Colonic mucosa (tissue), 4 donors: ENCODE measurements at regions not wholly inside any gene's neighbourhood (a gene's known extent, or its start where the extent isn't known, plus 50 kb on each side); places are given as distances from the start of the nearest gene placed in this dataset.

ENCODE experiments used
- DNase-seq: peaks from one replicate; pipeline ENCODE4 v3.0.0-alpha.2; 2020
- H3K27ac ChIP-seq: fragments of 200-600 bp; one replicate; pipeline ENCODE4 v1.8.0; 2021
- H3K27me3 ChIP-seq: fragments of 200-600 bp; one replicate; pipeline ENCODE4 v1.8.0; 2021
- H3K36me3 ChIP-seq: fragments of 200-600 bp; one replicate; pipeline ENCODE4 v1.8.0; 2021
- H3K4me1 ChIP-seq: fragments of 200-600 bp; one replicate; pipeline ENCODE4 v1.8.0; 2021; ENCODE audit warnings: mild to moderate bottlenecking
- H3K4me3 ChIP-seq: fragments of 200-600 bp; one replicate; pipeline ENCODE4 v1.8.0; 2021
- H3K9ac ChIP-seq, 2 donors: one replicate each; pipeline ENCODE4 v1.7.0; 2013; ENCODE audit warnings: control low read depth in 2 of 2, low read depth in 2 of 2, low read length in 2 of 2
- H3K9me3 ChIP-seq: fragments of 200-600 bp; one replicate; pipeline ENCODE4 v1.8.0; 2021
- intact Hi-C: fragments of 100-400 bp; cut with DNase I; formaldehyde crosslinking; loops from one replicate; pipeline ENCODE4 v1.14.1; 2022
- TF ChIP-seq, protein P1 (sequence below): fragments of 200-600 bp; IDR thresholded peaks from one replicate; pipeline ENCODE4 v1.8.0; 2022; ENCODE audit warnings: antibody characterized with exemption, mild to moderate bottlenecking
- donor health status: healthy.
- donor health status: DM: no; HTN: no; CAD: no.
- donor health status: DM: no; HTN: no; CAD: no.

DNA sequence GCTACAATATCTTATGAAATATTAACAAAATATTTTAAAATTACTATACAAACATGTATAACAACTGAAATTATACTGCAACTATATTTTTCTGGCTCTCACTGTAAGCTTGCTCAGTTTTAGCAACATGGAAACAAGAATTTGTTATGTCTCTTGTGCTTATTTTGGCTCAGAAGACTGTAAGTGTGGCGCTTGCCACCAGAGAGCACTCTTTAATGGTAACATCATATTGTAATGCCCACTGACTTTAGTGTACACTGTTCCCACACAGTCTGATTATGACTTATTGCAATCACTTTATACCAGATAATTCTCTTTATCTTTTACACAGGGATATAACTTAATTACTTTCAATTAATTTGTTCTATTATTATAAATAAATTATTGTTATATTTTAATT lies 1500.6 kb upstream of the TMEFF2 start:
- intact Hi-C loops = no loop called here
- Histone ChIP-seq H3K9ac (no peak overlapping the region), H3K36me3 (no peaks in the 10 kb centered on the region), H3K4me3 (no peak overlapping the region), H3K4me1 (no peaks in the 10 kb centered on the region), H3K9me3 (no peaks in the 10 kb centered on the region), H3K27ac (no peak overlapping the region), H3K27me3 (no peaks in the 10 kb centered on the region)
- TF ChIP-seq, protein P1, sequence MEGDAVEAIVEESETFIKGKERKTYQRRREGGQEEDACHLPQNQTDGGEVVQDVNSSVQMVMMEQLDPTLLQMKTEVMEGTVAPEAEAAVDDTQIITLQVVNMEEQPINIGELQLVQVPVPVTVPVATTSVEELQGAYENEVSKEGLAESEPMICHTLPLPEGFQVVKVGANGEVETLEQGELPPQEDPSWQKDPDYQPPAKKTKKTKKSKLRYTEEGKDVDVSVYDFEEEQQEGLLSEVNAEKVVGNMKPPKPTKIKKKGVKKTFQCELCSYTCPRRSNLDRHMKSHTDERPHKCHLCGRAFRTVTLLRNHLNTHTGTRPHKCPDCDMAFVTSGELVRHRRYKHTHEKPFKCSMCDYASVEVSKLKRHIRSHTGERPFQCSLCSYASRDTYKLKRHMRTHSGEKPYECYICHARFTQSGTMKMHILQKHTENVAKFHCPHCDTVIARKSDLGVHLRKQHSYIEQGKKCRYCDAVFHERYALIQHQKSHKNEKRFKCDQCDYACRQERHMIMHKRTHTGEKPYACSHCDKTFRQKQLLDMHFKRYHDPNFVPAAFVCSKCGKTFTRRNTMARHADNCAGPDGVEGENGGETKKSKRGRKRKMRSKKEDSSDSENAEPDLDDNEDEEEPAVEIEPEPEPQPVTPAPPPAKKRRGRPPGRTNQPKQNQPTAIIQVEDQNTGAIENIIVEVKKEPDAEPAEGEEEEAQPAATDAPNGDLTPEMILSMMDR = no peak
- DNase-seq = no peak

DNA sequence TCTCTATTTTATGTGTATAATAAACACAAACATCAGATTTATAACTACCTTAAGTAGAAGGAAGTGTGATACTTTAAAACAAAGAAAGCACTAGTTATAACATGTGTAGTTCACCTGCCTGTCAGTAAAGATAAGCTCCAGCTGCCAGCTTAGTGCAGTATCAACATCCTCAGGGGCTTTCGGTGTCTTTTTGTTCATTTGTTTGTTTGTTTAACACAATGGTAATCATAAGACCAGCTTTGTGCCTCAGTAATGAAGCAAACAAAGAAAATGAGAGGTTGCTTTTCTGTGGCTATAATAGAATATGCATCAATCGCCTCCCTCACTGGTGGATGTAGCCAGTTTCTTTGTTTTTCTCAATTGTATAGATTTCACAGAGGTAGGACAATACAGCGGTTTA lies 1499.0 kb upstream of the TMEFF2 start:
- H3K36me3 ChIP-seq = no peaks in the 10 kb centered on the region
- no peak overlapping the region for H3K4me3 ChIP-seq
- no peaks in the 10 kb centered on the region for H3K4me1 ChIP-seq
- DNase-seq = no peak
- no peaks in the 10 kb centered on the region for H3K9me3 ChIP-seq
- no peak overlapping the region for H3K27ac ChIP-seq
- TF ChIP-seq, protein P1 = no peak
- no peaks in the 10 kb centered on the region for H3K27me3 ChIP-seq
- intact Hi-C loops = no loop called here
- no peak overlapping the region for H3K9ac ChIP-seq

DNA sequence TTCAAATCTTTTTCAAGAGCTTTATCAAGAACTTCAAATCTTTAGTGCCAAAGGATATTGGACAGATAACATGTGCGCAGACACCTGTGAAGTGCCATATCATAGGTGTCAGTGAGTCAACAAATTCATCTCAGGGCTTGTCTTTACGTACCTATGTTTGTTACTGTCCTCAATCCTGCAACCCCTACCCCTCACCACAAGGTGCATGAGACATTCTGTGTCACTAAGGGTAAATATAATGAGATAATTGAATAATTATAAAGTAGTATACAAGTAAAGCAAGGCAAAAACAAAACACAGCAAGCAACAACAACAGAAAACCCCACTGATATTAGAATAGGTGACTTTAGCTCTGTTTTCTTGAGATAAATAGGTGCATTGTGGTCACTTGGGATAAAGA lies 1495.8 kb upstream of the TMEFF2 start:
- no peaks in the 10 kb centered on the region for H3K4me1 ChIP-seq
- intact Hi-C loops = no loop called here
- no peak overlapping the region for H3K9ac ChIP-seq
- no peak for DNase-seq
- TF ChIP-seq, protein P1 = no peak
- no peak overlapping the region for H3K27ac ChIP-seq
- no peaks in the 10 kb centered on the region for H3K27me3 ChIP-seq
- H3K4me3 ChIP-seq = no peak overlapping the region
- no peaks in the 10 kb centered on the region for H3K36me3 ChIP-seq
- no peaks in the 10 kb centered on the region for H3K9me3 ChIP-seq

DNA sequence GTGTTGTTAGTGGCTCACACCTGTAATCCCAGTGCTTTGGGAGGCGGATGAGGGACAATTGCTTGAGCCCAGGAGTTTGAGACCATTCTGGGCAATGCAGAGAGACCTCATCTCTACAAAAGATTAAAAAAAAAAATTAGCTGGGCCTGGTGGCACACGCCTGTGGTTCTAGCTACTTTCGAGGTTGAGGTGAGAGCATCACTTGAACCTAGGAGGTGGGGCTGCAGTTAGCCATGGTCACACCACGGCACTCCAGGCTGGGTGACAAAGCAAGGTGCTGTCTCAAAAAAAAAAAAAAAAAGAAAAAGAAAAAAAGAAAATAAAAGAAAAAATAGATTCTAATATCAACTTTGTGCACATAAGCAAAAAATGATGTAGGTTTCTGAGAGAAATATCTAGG lies 1492.5 kb upstream of the TMEFF2 start:
- no peaks in the 10 kb centered on the region for H3K9me3 ChIP-seq
- no peak overlapping the region for H3K9ac ChIP-seq
- H3K27ac ChIP-seq = no peak overlapping the region
- no peaks in the 10 kb centered on the region for H3K27me3 ChIP-seq
- intact Hi-C loops = no loop called here
- H3K36me3 ChIP-seq = no peaks in the 10 kb centered on the region
- TF ChIP-seq, protein P1 = no peak
- no peaks in the 10 kb centered on the region for H3K4me1 ChIP-seq
- no peak for DNase-seq
- H3K4me3 ChIP-seq = no peak overlapping the region

DNA sequence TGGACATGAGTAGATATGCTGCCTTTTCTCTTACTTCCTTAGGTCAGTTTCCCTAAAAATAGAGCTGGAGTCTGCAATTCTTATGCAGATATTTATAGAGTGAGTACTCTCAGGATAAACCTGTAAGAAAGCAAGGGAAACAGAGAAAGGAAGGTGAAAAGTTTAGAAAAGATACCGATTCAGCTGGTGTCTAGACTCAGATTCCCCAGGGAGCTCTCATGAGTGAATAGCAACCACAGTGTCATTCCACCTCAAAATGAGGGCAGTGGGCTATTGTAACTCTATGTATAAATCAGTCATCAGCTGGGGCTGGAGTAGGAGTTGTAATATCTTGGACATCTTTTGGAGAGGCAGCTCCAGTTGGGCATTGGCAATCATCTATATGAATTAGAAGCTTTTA lies 1485.1 kb upstream of the TMEFF2 start:
- no peak overlapping the region for H3K4me3 ChIP-seq
- no peaks in the 10 kb centered on the region for H3K36me3 ChIP-seq
- no peaks in the 10 kb centered on the region for H3K9me3 ChIP-seq
- H3K4me1 ChIP-seq = no peaks in the 10 kb centered on the region
- intact Hi-C loops = no loop called here
- H3K27me3 ChIP-seq = no peaks in the 10 kb centered on the region
- no peak overlapping the region for H3K27ac ChIP-seq
- no peak for DNase-seq
- no peak overlapping the region for H3K9ac ChIP-seq
- TF ChIP-seq, protein P1 = no peak

DNA sequence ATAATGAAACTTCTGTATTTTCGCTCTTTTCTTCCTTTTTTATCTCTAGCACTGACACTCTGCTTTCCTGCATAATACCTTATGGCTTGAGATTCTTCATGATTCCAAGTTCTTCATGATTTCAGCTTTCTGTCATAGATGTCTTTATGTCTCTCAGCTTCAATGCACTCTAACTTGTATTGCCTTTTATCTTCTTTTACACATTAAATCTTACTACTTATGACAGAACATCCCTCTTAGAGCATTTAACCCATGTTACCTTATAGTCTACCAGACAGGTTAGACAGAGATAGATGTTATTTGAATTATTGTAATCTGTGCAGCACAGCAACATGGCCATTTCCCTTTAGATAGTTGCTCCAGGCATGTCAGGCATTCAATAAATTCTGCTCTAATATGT lies 1475.7 kb upstream of the TMEFF2 start:
- Histone ChIP-seq H3K9me3 (no peaks in the 10 kb centered on the region), H3K4me3 (no peak overlapping the region), H3K36me3 (no peaks in the 10 kb centered on the region), H3K27me3 (no peaks in the 10 kb centered on the region), H3K4me1 (no peaks in the 10 kb centered on the region), H3K9ac (no peak overlapping the region), H3K27ac (no peak overlapping the region)
- TF ChIP-seq, protein P1 = no peak
- intact Hi-C loops = no loop called here
- DNase-seq = no peak
